ENCODE measurements at regions not wholly inside any gene's neighbourhood (a gene's known extent, or its start where the extent isn't known, plus 50 kb on each side); places are given as distances from the start of the nearest gene placed in this dataset.

DNA sequence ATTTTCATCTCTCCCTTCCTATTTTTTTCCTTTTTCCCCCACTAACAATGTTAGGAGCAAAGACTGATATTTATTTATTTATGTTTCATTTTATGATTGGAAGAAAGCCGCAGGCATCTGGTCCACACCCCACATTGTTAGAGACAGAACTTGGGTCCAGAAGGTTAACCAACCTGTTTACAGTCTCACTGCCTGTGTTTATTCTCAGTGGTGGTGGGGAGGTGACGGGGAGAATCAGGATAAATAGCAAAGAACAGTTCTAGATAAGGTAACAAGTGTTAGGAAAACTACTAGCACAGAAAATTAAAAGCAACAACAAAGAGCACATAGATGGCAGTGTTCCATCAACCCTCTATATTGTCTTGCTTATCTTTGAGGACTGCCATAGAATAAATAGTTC, 301.7 kb upstream of the DIPK2B start:
- H2AFZ ChIP-seq (ENCODE audit: low read depth, low read length) = no peak overlapping the region
- H3K9ac ChIP-seq (replicated peaks; ENCODE audit: extremely low read depth, insufficient read depth, low read length) = no peak overlapping the region
- H3K4me1 ChIP-seq (ENCODE audit: control insufficient read depth, extremely low read depth, insufficient read depth, low read length) = peaks cover 23% of the 10 kb centered on the region
- H3K9me3 ChIP-seq (replicated peaks; ENCODE audit: control insufficient read depth, insufficient read depth, low read length) = no peaks in the 10 kb centered on the region
- H3K27me3 ChIP-seq (ENCODE audit: control insufficient read depth in 2 of 2, insufficient read depth in 2 of 2, low read length in 2 of 2) = no peaks in the 10 kb centered on the region
- no peaks in the 10 kb centered on the region for H3K79me2 ChIP-seq (ENCODE audit: control insufficient read depth, insufficient read depth, low read length)
- DNase-seq (ENCODE audit: low read depth, low spot score) = no peak
- H3K4me2 ChIP-seq (ENCODE audit: insufficient read depth, low read length) = no peak overlapping the region
- H3K27ac ChIP-seq (ENCODE audit: insufficient read depth, low read depth, low read length) = no peak overlapping the region
- no peaks in the 10 kb centered on the region for H3K36me3 ChIP-seq (ENCODE audit: control insufficient read depth in 2 of 2, extremely low read depth in 1 of 2, insufficient read depth in 2 of 2, low read length in 2 of 2)
- no peaks in the 10 kb centered on the region for H4K20me1 ChIP-seq (replicated peaks; ENCODE audit: control insufficient read depth, extremely low read depth, insufficient read depth, low read length)
- intact Hi-C loops (cut with micrococcal nuclease) = no loop called here
- H3K9me1 ChIP-seq (replicated peaks; ENCODE audit: control insufficient read depth, extremely low read depth, insufficient read depth, low read length) = no peaks in the 10 kb centered on the region
- H3K4me3 ChIP-seq (replicated peaks in 1 of 3; ENCODE audit: insufficient read depth in 1 of 3, low read depth in 1 of 3, low read length in 3 of 3) = no peak overlapping the region
- CTCF ChIA-PET = interaction anchor here (1.1 kb wide), 1 partner anchor 180 kb away, joined by 3 read pairs; no protein-coding TSS in a partner anchor
- dilution Hi-C loops (cut with MboI; ENCODE audit: extremely low pct_ligation_motif_present, low sequenced_read_pairs) = no loop called here
- BruUV-seq (replicated peaks) = no TSS peak
- POLR2A ChIA-PET = no interaction called here
- TF ChIP-seq, protein P1, sequence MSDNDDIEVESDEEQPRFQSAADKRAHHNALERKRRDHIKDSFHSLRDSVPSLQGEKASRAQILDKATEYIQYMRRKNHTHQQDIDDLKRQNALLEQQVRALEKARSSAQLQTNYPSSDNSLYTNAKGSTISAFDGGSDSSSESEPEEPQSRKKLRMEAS (IDR thresholded peaks at IDR 0.05; ENCODE audit: insufficient read depth, insufficient read length) = no peak
- no peak for TF ChIP-seq FOS (IDR thresholded peaks at IDR 0.05; ENCODE audit: borderline replicate concordance, insufficient read depth, low read length)
- no peak for TF ChIP-seq JUN (IDR thresholded peaks at IDR 0.05; ENCODE audit: borderline replicate concordance, insufficient read depth, insufficient read length, low read depth)
- no peak for TF ChIP-seq POLR2A (IDR thresholded peaks at IDR 0.05; ENCODE audit: low read depth, low read length)
- no peak for TF ChIP-seq MYC (IDR thresholded peaks at IDR 0.05; ENCODE audit: low read depth, low read length)
- no peak for TF ChIP-seq POLR2AphosphoS5 (IDR thresholded peaks at IDR 0.05; ENCODE audit: insufficient read depth, low read depth, low read length)
- TF ChIP-seq EZH2 (IDR thresholded peaks at IDR 0.05; ENCODE audit: borderline replicate concordance, low read depth, low read length, severe bottlenecking) = no peak
- TF ChIP-seq GATA2 (IDR thresholded peaks at IDR 0.05; ENCODE audit: insufficient read depth, insufficient read length, low read depth, low read length) = no peak
- TF ChIP-seq, protein P2, sequence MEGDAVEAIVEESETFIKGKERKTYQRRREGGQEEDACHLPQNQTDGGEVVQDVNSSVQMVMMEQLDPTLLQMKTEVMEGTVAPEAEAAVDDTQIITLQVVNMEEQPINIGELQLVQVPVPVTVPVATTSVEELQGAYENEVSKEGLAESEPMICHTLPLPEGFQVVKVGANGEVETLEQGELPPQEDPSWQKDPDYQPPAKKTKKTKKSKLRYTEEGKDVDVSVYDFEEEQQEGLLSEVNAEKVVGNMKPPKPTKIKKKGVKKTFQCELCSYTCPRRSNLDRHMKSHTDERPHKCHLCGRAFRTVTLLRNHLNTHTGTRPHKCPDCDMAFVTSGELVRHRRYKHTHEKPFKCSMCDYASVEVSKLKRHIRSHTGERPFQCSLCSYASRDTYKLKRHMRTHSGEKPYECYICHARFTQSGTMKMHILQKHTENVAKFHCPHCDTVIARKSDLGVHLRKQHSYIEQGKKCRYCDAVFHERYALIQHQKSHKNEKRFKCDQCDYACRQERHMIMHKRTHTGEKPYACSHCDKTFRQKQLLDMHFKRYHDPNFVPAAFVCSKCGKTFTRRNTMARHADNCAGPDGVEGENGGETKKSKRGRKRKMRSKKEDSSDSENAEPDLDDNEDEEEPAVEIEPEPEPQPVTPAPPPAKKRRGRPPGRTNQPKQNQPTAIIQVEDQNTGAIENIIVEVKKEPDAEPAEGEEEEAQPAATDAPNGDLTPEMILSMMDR (IDR thresholded peaks at IDR 0.05; ENCODE audit: extremely low read depth in 1 of 2, insufficient read depth in 1 of 2, low read depth in 1 of 2, low read length in 2 of 2) = no peak
- FAIRE-seq = no peak
